Frontal cortex (tissue), 3 donors: ENCODE measurements at regions not wholly inside any gene's neighbourhood (a gene's known extent, or its start where the extent isn't known, plus 50 kb on each side); places are given as distances from the start of the nearest gene placed in this dataset.
"Not testable (repeated sequence)": the region's sequence is repeated elsewhere in the genome, so short reads cannot be mapped to it uniquely, and the experiment has no call there.

Experiments
- DNase-seq, 2 donors: peaks; one replicate each; pipeline ENCODE4 v3.0.0; 2012; ENCODE audit warnings: low spot score in 2 of 2
- FAIRE-seq: peaks from 2 replicates; lab custom pipeline; 2012; peaks lifted over from hg19 to GRCh38; lab: Jason Lieb, UNC
- donor health status: control.
- donor health status: control.
- donor health status: control.

- no peak for DNase-seq
- FAIRE-seq = no peak
Observed at GRCh38 chr14:106436310-106436905, 910.0 kb downstream of the TMEM121 start.

- FAIRE-seq = no peak
- DNase-seq = no peak
Observed at GRCh38 chr14:106442857-106443256, 916.5 kb downstream of the TMEM121 start.

GRCh38 chr14:106455026-106455425, 928.6 kb downstream of the TMEM121 start:
- DNase-seq = no peak
- FAIRE-seq = no peak

- FAIRE-seq (no peak), DNase-seq (no peak)
Observed at GRCh38 chr14:106459971-106460730, 933.8 kb downstream of the TMEM121 start.

GRCh38 chr14:106460916-106461315, 934.5 kb downstream of the TMEM121 start:
- FAIRE-seq = no peak

GRCh38 chr14:106466483-106466882, 940.1 kb downstream of the TMEM121 start:
- not testable (repeated sequence) for FAIRE-seq, DNase-seq

More at GRCh38 chr14:106460916-106461315, 934.5 kb downstream of the TMEM121 start:
- DNase-seq = no peak

DNA sequence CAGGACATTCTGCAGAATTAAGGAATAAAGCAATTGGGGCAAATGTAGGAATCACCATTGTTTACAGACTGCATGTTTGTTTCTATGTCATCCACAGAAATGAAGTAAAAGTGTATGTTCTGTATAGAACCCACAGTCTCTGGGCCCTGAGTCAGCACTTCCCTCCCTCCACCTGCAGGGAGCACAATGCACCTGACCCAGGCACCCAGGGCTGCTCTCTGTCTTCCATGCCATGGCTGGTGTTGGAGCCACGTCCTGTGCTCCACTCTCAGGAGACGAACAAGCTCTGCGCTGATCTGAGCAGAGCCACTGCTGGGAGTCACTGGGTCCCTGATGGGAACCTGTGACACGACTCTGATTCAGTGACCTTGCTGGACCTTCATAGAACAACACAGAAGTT, 942.5 kb downstream of the TMEM121 start:
- not testable (repeated sequence) for FAIRE-seq, DNase-seq

DNA sequence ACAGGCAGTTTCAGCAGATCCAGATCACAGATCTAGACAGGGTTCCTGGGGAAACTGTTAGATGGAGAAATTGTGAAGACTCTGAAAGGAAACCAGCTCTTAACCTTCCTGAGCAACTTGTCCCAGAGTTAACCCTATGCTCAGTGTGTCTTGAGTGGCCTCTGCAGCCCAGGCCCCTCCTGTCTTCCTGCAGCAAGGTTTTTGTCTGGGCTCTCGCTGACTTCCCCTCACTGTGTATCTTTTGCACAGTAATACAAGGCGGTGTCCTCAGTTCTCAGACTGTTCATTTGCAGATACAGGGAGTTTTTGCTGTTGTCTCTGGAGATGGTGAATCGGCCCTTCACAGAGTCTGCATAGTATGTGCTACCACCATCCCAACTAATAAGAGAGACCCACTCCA, 943.6 kb downstream of the TMEM121 start:
- not testable (repeated sequence) for DNase-seq, FAIRE-seq

GRCh38 chr14:106474261-106475028, 948.1 kb downstream of the TMEM121 start:
- not testable (repeated sequence) for FAIRE-seq, DNase-seq

DNA sequence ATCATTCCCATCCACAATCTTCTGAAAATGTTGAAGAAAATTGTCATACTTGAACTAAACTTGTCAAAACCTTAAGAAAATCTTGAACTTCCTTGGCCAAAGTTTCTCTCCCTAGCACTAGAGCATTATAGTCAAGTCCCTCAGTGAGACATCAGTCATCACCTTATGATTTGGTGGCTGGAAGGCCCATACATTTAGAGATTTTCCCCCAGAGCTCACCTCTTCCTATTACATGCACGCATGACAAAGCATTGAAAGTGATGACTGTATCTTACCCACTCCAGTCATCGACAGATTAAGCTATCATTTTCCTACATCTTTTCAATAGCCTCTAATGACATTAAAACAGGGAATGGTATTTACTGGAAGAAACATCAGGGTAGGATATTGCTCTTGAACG, 948.8 kb downstream of the TMEM121 start:
- DNase-seq, FAIRE-seq: not testable (repeated sequence)

- not testable (repeated sequence) for DNase-seq, FAIRE-seq
Observed at GRCh38 chr14:106477600-106477999, 951.2 kb downstream of the TMEM121 start.

DNA sequence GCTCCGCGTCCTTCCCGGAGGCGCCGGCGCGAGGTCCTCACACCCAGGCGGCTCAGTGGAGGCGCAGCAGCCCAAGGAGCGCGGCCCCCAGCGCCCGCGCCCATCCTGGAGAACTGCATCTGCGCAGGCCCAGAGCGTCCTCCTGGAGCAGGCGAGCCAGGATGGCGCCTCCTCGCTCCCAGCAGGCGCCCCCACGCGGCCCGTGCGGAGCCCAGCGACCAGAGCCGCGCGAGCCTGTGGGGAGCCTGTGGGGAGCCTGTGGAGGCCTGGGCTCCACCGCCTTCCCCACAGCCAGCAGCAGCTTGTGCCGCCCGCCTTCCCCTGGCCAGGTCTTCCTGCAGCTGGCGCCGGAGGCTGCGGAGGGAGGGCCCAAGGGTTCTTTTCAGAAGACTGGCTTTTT, 953.9 kb downstream of the TMEM121 start:
- FAIRE-seq, DNase-seq: not testable (repeated sequence)

GRCh38 chr14:106482213-106482612, 955.8 kb downstream of the TMEM121 start:
- FAIRE-seq = not testable (repeated sequence)

GRCh38 chr14:106487600-106487999, 961.2 kb downstream of the TMEM121 start:
- no peak for FAIRE-seq
- DNase-seq = no peak

More at GRCh38 chr14:106482213-106482612, 955.8 kb downstream of the TMEM121 start:
- not testable (repeated sequence) for DNase-seq

GRCh38 chr14:106488291-106488690, 961.9 kb downstream of the TMEM121 start:
- DNase-seq = no peak
- FAIRE-seq = no peak

- DNase-seq (no peak), FAIRE-seq (no peak)
Observed at GRCh38 chr14:106489112-106489881, 962.9 kb downstream of the TMEM121 start.

DNA sequence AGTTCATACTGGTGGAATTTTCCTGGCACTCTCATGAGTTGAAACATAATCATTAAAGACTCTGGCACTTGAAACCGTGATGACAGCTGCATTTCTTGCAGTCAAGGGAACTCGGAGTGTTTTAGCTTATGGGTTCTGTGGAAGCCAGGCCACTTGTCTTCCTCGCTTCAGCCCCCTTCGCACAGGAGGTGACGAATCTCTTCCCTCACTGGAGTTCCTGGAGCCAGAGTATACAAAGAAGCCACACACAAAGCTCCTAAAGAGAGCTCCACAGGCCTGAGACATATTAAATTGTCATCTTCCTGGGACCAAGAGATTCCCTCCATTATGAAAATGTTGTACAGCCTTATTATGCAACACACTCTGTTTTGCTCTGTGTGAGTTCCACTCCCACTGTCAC, 964.1 kb downstream of the TMEM121 start:
- DNase-seq (no peak), FAIRE-seq (no peak)

- FAIRE-seq = no peak
- no peak for DNase-seq
Observed at GRCh38 chr14:106491851-106492250, 965.5 kb downstream of the TMEM121 start.

GRCh38 chr14:106493962-106494823, 967.8 kb downstream of the TMEM121 start:
- no peak for DNase-seq
- no peak for FAIRE-seq
